Gastroesophageal sphincter (tissue), 4 donors: ENCODE measurements at regions not wholly inside any gene's neighbourhood (a gene's known extent, or its start where the extent isn't known, plus 50 kb on each side); places are given as distances from the start of the nearest gene placed in this dataset.

Experiments
- ATAC-seq: fragments of 150-250 bp; one replicate; pipeline ENCODE4 v1.9.1; 2016; ENCODE audit warnings: mild to moderate bottlenecking, moderate library complexity
- H3K27ac ChIP-seq, 4 donors: fragments of 200-600 bp; sonication (generic) in 3 of 4; 1 replicate in 3 of 4; 2 replicates in 1 of 4; pipeline ENCODE4 v1.5.1; 2016 to 2019
- H3K27me3 ChIP-seq: fragments of 200-600 bp; sonication (generic); one replicate; pipeline ENCODE4 v1.5.1; 2019
- H3K36me3 ChIP-seq, 2 donors: fragments of 200-600 bp; sonication (generic); one replicate each; pipeline ENCODE4 v1.5.1; 2019; ENCODE audit warnings: control low read depth in 1 of 2
- H3K4me1 ChIP-seq, 3 donors: fragments of 200-600 bp; sonication (generic); 1 replicate in 2 of 3; 2 replicates in 1 of 3; pipeline ENCODE4 v1.5.1; 2016 to 2019; ENCODE audit warnings: control low read depth in 2 of 3
- H3K4me3 ChIP-seq, 2 donors: fragments of 200-600 bp; sonication (generic); one replicate each; pipeline ENCODE4 v1.5.1; 2019; ENCODE audit warnings: mild to moderate bottlenecking in 1 of 2, moderate library complexity in 1 of 2
- H3K9me3 ChIP-seq, 3 donors: fragments of 200-600 bp; sonication (generic); one replicate each; pipeline ENCODE4 v1.5.1; 2017 to 2019; ENCODE audit warnings: control low read depth in 2 of 3
- EP300 ChIP-seq: sonication (generic); formaldehyde crosslinking; IDR thresholded peaks from one replicate; pipeline ENCODE4 v1.6.1; 2017; ENCODE audit warnings: antibody characterized with exemption, mild to moderate bottlenecking
- POLR2A ChIP-seq, 2 donors: fragments of 450-650 bp; IDR thresholded peaks; one replicate each; pipeline ENCODE4 v1.6.1; 2017; ENCODE audit warnings: antibody characterized with exemption in 2 of 2, mild to moderate bottlenecking in 2 of 2, moderate library complexity in 1 of 2
- POLR2AphosphoS5 ChIP-seq: sonication (generic); formaldehyde crosslinking; IDR thresholded peaks from one replicate; pipeline ENCODE4 v1.6.1; 2017; ENCODE audit warnings: antibody characterized with exemption
- WGBS, 2 donors: methylation state at CpG; one replicate each; pipeline ENCODE4 v1.1.5; 2018; ENCODE audit warnings: low coverage in 1 of 2; 5-methylcytosine and 5-hydroxymethylcytosine counted together
- TF ChIP-seq, protein P1 (sequence below), 4 experiments: fragments of 200-600 bp in 2 of 4; fragments of 450-650 bp in 2 of 4; sonication (generic) in 1 of 4; IDR thresholded peaks; one replicate each; pipeline ENCODE4 v1.5.1; 2017 to 2019; ENCODE audit warnings: antibody characterized with exemption in 4 of 4, mild to moderate bottlenecking in 2 of 4, moderate library complexity in 2 of 4

DNA sequence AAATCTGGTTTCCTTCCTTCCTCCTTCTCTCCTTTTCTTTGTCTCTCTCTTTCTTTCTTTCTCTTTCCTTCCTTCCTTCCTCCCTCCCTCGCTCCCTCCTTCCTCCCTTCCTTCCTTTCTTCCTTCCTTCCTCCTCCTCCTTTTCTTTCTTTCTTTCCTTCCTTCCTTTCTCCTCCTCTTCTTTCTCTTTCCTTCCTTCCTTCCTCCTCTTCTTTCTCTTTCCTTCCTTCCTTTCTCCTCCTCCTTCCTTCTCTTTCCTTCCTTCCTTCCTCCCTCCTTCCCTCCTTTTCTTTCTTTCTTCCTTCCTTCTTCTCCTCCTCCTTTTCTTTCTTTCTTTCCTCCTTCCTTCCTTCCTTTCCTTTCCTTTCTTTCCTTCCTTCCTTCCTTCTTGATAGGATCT lies 61.2 kb downstream of the VIP start:
- Histone ChIP-seq H3K9me3 (no peaks in the 10 kb centered on the region), H3K4me1 (no peaks in the 10 kb centered on the region), H3K36me3 (no peaks in the 10 kb centered on the region), H3K4me3 (no peak overlapping the region), H3K27ac (no peak overlapping the region), H3K27me3 (no peaks in the 10 kb centered on the region)
- 71% methylated on average over 1 of the region's 1 CpG; no CpG with 5 or more reads in 1 of the 2 donors for WGBS, 2 donors
- TF ChIP-seq, protein P1, sequence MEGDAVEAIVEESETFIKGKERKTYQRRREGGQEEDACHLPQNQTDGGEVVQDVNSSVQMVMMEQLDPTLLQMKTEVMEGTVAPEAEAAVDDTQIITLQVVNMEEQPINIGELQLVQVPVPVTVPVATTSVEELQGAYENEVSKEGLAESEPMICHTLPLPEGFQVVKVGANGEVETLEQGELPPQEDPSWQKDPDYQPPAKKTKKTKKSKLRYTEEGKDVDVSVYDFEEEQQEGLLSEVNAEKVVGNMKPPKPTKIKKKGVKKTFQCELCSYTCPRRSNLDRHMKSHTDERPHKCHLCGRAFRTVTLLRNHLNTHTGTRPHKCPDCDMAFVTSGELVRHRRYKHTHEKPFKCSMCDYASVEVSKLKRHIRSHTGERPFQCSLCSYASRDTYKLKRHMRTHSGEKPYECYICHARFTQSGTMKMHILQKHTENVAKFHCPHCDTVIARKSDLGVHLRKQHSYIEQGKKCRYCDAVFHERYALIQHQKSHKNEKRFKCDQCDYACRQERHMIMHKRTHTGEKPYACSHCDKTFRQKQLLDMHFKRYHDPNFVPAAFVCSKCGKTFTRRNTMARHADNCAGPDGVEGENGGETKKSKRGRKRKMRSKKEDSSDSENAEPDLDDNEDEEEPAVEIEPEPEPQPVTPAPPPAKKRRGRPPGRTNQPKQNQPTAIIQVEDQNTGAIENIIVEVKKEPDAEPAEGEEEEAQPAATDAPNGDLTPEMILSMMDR (IDR thresholded peaks at IDR 0.05) = no peak
- no peak for ATAC-seq

DNA sequence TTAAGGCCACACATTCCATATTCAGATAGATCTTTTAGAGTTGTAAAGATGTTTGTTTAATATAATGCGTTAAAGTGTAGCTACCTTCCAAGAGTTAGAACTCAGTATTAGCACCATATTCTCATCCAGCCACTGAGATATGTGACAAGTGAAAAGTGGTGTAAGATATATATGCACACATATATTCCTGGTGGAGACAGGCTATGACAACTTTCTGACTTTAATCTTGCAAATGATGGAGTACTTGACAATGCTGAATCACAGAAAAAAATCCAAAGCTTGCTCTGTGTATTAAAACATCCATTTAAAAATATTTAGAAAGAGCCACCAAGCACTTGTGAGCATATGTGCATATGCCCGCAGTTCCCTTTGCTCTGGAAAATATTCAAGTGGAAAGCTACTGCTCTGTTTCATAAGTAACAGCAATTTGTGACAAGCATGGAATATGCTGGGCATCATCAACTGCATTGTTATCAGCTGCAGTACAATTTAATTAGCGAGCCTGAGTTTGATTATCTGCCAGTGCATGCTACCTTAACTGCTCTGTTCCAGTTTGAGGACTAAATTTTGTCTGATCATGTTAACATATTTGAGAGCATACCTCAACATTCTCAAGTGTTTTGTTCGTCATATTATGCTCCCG lies 64.8 kb downstream of the VIP start:
- H3K9me3 ChIP-seq = no peaks in the 10 kb centered on the region
- H3K4me3 ChIP-seq = no peak overlapping the region
- H3K27me3 ChIP-seq = no peaks in the 10 kb centered on the region
- H3K4me1 ChIP-seq = no peaks in the 10 kb centered on the region
- TF ChIP-seq, protein P1 (IDR thresholded peaks at IDR 0.05) = no peak
- no peak for TF ChIP-seq EP300
- no peak for TF ChIP-seq POLR2A (IDR thresholded peaks at IDR 0.05)
- no peak for TF ChIP-seq POLR2AphosphoS5
- no peaks in the 10 kb centered on the region for H3K36me3 ChIP-seq
- no peak overlapping the region for H3K27ac ChIP-seq
- 76% methylated on average over 4 to 5 of the region's 5 CpGs for WGBS, 2 donors
- ATAC-seq = no peak

DNA sequence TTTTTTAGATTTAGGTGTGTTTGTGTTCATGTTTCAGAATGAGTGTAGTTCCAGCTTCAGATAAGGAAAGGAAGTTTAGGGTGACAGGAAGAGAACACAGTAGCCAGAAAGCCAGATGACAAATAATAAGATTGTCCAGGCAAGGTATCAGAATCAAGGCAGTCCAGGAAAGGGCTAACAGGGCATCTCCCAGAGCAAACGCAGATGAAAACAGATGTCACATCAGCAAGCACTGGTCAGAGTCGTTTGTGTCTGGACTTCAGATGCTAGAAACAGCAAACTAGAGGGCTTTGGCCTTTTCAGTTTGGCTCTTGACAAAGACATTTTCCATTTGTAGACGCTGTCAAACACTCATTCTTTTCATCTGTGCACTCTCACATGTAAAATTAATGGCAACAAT lies 65.5 kb downstream of the VIP start:
- Histone ChIP-seq H3K27me3 (no peaks in the 10 kb centered on the region), H3K4me3 (no peak overlapping the region), H3K9me3 (no peaks in the 10 kb centered on the region), H3K4me1 (no peaks in the 10 kb centered on the region), H3K27ac (no peak overlapping the region), H3K36me3 (no peaks in the 10 kb centered on the region)
- WGBS, 2 donors = 32 to 35% methylated on average over 3 of the region's 3 CpGs
- TF ChIP-seq POLR2AphosphoS5 = no peak
- TF ChIP-seq, protein P1 (IDR thresholded peaks at IDR 0.05) = no peak
- no peak for TF ChIP-seq EP300
- TF ChIP-seq POLR2A (IDR thresholded peaks at IDR 0.05) = no peak
- no peak for ATAC-seq

DNA sequence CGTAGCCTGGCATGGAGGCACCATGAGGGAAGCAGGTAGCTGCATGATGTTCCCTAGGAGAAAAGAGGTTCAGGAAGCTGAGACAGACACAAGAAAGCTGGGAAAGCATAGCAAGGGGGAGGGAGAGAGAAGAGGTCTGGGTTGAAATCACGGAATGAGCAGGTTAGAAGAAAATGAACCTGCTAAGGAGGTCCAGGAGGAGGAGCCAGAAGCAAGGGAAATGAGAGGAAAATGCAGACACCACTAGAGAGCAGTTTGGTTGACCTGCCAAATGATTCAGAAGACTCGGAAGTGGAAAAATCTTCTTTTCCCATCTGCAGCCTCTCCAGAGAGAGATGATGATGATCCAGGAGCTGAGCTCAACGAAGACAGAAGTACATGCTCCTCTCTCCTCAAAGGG lies 70.9 kb downstream of the VIP start:
- no peaks in the 10 kb centered on the region for H3K27me3 ChIP-seq
- H3K4me1 ChIP-seq = no peaks in the 10 kb centered on the region
- ATAC-seq = no peak
- no peaks in the 10 kb centered on the region for H3K9me3 ChIP-seq
- no peak overlapping the region for H3K4me3 ChIP-seq
- H3K36me3 ChIP-seq = no peaks in the 10 kb centered on the region
- H3K27ac ChIP-seq = no peak overlapping the region
- WGBS, 2 donors = 0 to 23% methylated on average over 1 to 4 of the region's 4 CpGs
- TF ChIP-seq EP300 = no peak
- no peak for TF ChIP-seq POLR2AphosphoS5
- TF ChIP-seq POLR2A (IDR thresholded peaks at IDR 0.05) = no peak
- TF ChIP-seq, protein P1 (IDR thresholded peaks at IDR 0.05) = no peak

DNA sequence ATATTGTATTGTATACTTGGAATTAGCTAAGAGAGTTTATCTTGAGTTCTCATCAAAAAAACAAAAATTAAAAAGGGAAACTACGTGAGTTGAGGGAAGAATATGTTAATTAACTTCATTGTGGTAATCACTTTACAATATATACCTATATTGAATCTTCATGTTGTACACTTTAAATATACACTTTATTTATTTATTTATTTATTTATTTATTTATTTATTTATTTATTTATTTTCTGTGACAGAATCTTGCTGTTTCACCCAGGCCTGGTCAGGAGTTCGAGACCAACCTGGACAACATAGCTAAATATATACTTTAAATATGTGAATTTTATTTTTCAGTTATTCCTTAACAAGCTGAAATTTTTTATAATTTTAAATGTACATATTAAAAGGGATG lies 74.1 kb downstream of the VIP start:
- Histone ChIP-seq H3K4me1 (no peaks in the 10 kb centered on the region), H3K36me3 (no peaks in the 10 kb centered on the region), H3K27me3 (no peaks in the 10 kb centered on the region), H3K27ac (no peak overlapping the region), H3K9me3 (no peaks in the 10 kb centered on the region), H3K4me3 (no peak overlapping the region)
- 73 to 93% methylated on average over 2 of the region's 2 CpGs for WGBS, 2 donors
- no peak for ATAC-seq
- TF ChIP-seq POLR2A (IDR thresholded peaks at IDR 0.05) (no peak), POLR2AphosphoS5 (no peak), EP300 (no peak)
- TF ChIP-seq, protein P1 (IDR thresholded peaks at IDR 0.05) = no peak
